RKO (cell line): ENCODE measurements at regions not wholly inside any gene's neighbourhood (a gene's known extent, or its start where the extent isn't known, plus 50 kb on each side); places are given as distances from the start of the nearest gene placed in this dataset.
"Not testable (repeated sequence)": the region's sequence is repeated elsewhere in the genome, so short reads cannot be mapped to it uniquely, and the experiment has no call there.

Experiments used
- DNase-seq: peaks from one replicate; pipeline ENCODE4 v3.0.0-alpha.2; 2016; ENCODE audit warnings: low spot score

- DNase-seq, result no peak
Observed at GRCh38 chr18:5021558-5021957, 175.5 kb downstream of the AKAIN1 start.

GRCh38 chr18:5015213-5015612, 181.8 kb downstream of the AKAIN1 start:
- DNase-seq, result no peak

GRCh38 chr18:5004031-5004820, 192.8 kb downstream of the AKAIN1 start:
- not testable (repeated sequence) for DNase-seq

- no peak for DNase-seq
Observed at GRCh38 chr18:4994710-4995109, 202.3 kb downstream of the AKAIN1 start.

- no peak for DNase-seq
Observed at GRCh38 chr18:4987452-4988405, 209.3 kb downstream of the AKAIN1 start.

GRCh38 chr18:4986677-4987076, 210.4 kb downstream of the AKAIN1 start:
- no peak for DNase-seq

GRCh38 chr18:4986066-4986465, 211.0 kb downstream of the AKAIN1 start:
- no peak for DNase-seq

- no peak for DNase-seq
Observed at GRCh38 chr18:4961121-4961909, 235.7 kb downstream of the AKAIN1 start.

GRCh38 chr18:4960578-4960977, 236.5 kb downstream of the AKAIN1 start:
- DNase-seq, result no peak

GRCh38 chr18:4931209-4931608, 265.8 kb downstream of the AKAIN1 start:
- DNase-seq, result no peak

GRCh38 chr18:4921548-4921947, 275.5 kb downstream of the AKAIN1 start:
- no peak for DNase-seq

- not testable (repeated sequence) for DNase-seq
Observed at GRCh38 chr18:4917509-4917908, 279.5 kb downstream of the AKAIN1 start.

GRCh38 chr18:4908328-4908727, 288.7 kb downstream of the AKAIN1 start:
- no peak for DNase-seq

GRCh38 chr18:4906856-4907255, 290.2 kb downstream of the AKAIN1 start:
- no peak for DNase-seq

GRCh38 chr18:4888251-4889040, 308.6 kb downstream of the AKAIN1 start:
- no peak for DNase-seq

- DNase-seq, result no peak
Observed at GRCh38 chr18:4878480-4878879, 318.6 kb downstream of the AKAIN1 start.

- DNase-seq, result no peak
Observed at GRCh38 chr18:4871197-4871596, 325.9 kb downstream of the AKAIN1 start.

- DNase-seq, result peak; percentile 50
Observed at GRCh38 chr18:4870177-4870773, 326.8 kb downstream of the AKAIN1 start.

GRCh38 chr18:4869155-4869554, 327.9 kb downstream of the AKAIN1 start:
- DNase-seq, result no peak

- DNase-seq, result no peak
Observed at GRCh38 chr18:4858379-4859127, 338.5 kb downstream of the AKAIN1 start.
